WTC11 (cell line): ENCODE measurements at regions not wholly inside any gene's neighbourhood (a gene's known extent, or its start where the extent isn't known, plus 50 kb on each side); places are given as distances from the start of the nearest gene placed in this dataset.

Source experiments
- ATAC-seq: fragments of 200-7000 bp; cut with Tn5 transposase; 2 replicates; pipeline ENCODE4 v1.10.0; 2021; ENCODE audit warnings: mild to moderate bottlenecking, moderate library complexity
- CTCF ChIA-PET: fragments of 300-600 bp; sonication (Branson Sonifier 250); formaldehyde crosslinking; loops from one replicate; lab custom pipeline; 2021; ENCODE audit warnings: antibody characterized with exemption; lab: Charles Lee
- POLR2A ChIA-PET: fragments of 350-600 bp; sonication (Branson Sonifier 250); formaldehyde crosslinking; loops from one replicate; lab custom pipeline; 2021; ENCODE audit warnings: antibody characterized with exemption; lab: Charles Lee
- DNase-seq: peaks from one replicate; pipeline ENCODE4 v3.0.0; 2021; ENCODE audit warnings: low spot score
- H3K27ac Mint-ChIP-seq: 2 replicates; pipeline ENCODE4 v1.8.0; 2021; ENCODE audit warnings: mixed read lengths
- H3K27me3 Mint-ChIP-seq: 2 replicates; pipeline ENCODE4 v1.8.0; 2021; ENCODE audit warnings: low read depth, mild to moderate bottlenecking, moderate library complexity, mixed read lengths
- H3K36me3 Mint-ChIP-seq: 2 replicates; pipeline ENCODE4 v1.8.0; 2021; ENCODE audit warnings: mixed read lengths
- H3K4me1 Mint-ChIP-seq: 2 replicates; pipeline ENCODE4 v1.8.0; 2022; ENCODE audit warnings: mixed read lengths
- H3K4me3 Mint-ChIP-seq: 2 replicates; pipeline ENCODE4 v1.8.0; 2021; ENCODE audit warnings: mild to moderate bottlenecking, moderate library complexity, mixed read lengths
- H3K9me3 Mint-ChIP-seq: 2 replicates; pipeline ENCODE4 v1.8.0; 2021; ENCODE audit warnings: mixed read lengths
- ATF2 ChIP-seq: sonication (generic); formaldehyde crosslinking; IDR thresholded peaks from 2 replicates; pipeline ENCODE4 v1.8.1; 2022; ENCODE audit warnings: low read depth, missing genetic modification reagents, borderline replicate concordance
- CBFB ChIP-seq: sonication (generic); formaldehyde crosslinking; IDR thresholded peaks from 2 replicates; pipeline ENCODE4 v1.8.1; 2022; ENCODE audit warnings: mild to moderate bottlenecking, low read depth, missing genetic modification reagents
- CDX4 ChIP-seq: fragments of 250-450 bp; sonication (Bioruptor Pico); IDR thresholded peaks from 2 replicates; pipeline ENCODE4 v1.9.0; 2021; ENCODE audit warnings: moderate library complexity, mild to moderate bottlenecking, inconsistent platforms, borderline replicate concordance
- CREB1 ChIP-seq: sonication (generic); formaldehyde crosslinking; IDR thresholded peaks from 2 replicates; pipeline ENCODE4 v1.8.0; 2023; ENCODE audit warnings: mild to moderate bottlenecking, missing genetic modification reagents
- CREM ChIP-seq: sonication (generic); formaldehyde crosslinking; IDR thresholded peaks from 2 replicates; pipeline ENCODE4 v1.8.1; 2022; ENCODE audit warnings: mild to moderate bottlenecking, missing genetic modification reagents, moderate library complexity
- CTCF ChIP-seq: fragments of 200-600 bp; IDR thresholded peaks from 2 replicates; pipeline ENCODE4 v1.8.0; 2022; ENCODE audit warnings: antibody characterized with exemption
- ETV6 ChIP-seq: sonication (generic); formaldehyde crosslinking; IDR thresholded peaks from 2 replicates; pipeline ENCODE4 v1.8.1; 2022; ENCODE audit warnings: mild to moderate bottlenecking, missing genetic modification reagents
- JUN ChIP-seq: sonication (generic); formaldehyde crosslinking; IDR thresholded peaks from 2 replicates; pipeline ENCODE4 v1.8.0; 2023; ENCODE audit warnings: mild to moderate bottlenecking, missing genetic modification reagents
- MLX ChIP-seq: sonication (generic); formaldehyde crosslinking; IDR thresholded peaks from 2 replicates; pipeline ENCODE4 v1.8.1; 2023; ENCODE audit warnings: mild to moderate bottlenecking, missing genetic modification reagents, moderate library complexity
- NR1H2 ChIP-seq: sonication (generic); formaldehyde crosslinking; IDR thresholded peaks from 2 replicates; pipeline ENCODE4 v1.9.0; 2021; ENCODE audit warnings: mild to moderate bottlenecking, moderate library complexity, missing genetic modification reagents
- ZNF121 ChIP-seq: sonication (generic); formaldehyde crosslinking; IDR thresholded peaks from 2 replicates; pipeline ENCODE4 v1.8.0; 2023; ENCODE audit warnings: missing genetic modification reagents
- ZNF423 ChIP-seq: fragments of 250-450 bp; sonication (Bioruptor Pico); IDR thresholded peaks from 2 replicates; pipeline ENCODE4 v2.1.2; 2022; ENCODE audit warnings: mild to moderate bottlenecking, moderate library complexity
- TF ChIP-seq, protein P1 (sequence below): fragments of 250-450 bp; sonication (Bioruptor Pico); IDR thresholded peaks from 2 replicates; pipeline ENCODE4 v1.9.0; 2021; ENCODE audit warnings: mild to moderate bottlenecking, borderline replicate concordance
- TF ChIP-seq, protein P2 (sequence below): sonication (generic); formaldehyde crosslinking; IDR thresholded peaks from 2 replicates; pipeline ENCODE4 v1.8.0; 2023; ENCODE audit warnings: mild to moderate bottlenecking, missing genetic modification reagents
- TF ChIP-seq, protein P3 (sequence below): sonication (generic); formaldehyde crosslinking; conservative IDR thresholded peaks from 2 replicates; pipeline ENCODE4 v1.8.1; 2022; ENCODE audit warnings: mild to moderate bottlenecking, missing genetic modification reagents

DNA sequence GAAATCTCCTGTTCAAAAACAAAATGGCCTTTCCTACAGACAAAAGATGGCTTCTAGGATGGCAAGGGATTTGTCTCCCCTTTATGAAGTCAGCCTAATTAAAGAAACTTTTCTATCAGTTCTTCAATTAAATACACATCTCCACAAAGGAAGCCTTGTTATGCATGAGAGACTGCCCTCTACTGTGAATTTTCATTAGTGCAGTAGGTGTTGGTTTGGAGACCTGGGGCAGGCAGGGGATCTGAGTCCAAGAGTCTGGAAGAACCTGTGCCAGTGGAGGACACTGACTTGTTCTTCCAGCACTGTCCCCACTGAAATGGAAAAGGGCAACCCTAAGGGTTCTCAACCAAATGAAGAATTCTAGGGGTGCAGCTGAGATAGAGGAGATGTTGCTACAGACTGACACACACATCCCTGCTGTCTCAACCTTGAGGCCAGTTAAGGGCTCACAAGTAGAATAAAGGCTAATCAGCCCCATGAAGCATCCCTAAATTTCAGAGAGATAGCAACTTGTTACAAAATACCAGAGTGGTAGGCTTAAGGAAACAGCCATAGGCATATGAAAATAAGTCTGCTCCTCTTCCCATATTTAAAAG lies 174.0 kb upstream of the PRICKLE2 start:
- peak; percentile 20 for DNase-seq
- CTCF ChIA-PET: interaction anchor here (0.8 to 1.4 kb wide), 4 partner anchors 13 to 369 kb away, joined by 3 to 6 read pairs (median 4); no protein-coding TSS in a partner anchor

DNA sequence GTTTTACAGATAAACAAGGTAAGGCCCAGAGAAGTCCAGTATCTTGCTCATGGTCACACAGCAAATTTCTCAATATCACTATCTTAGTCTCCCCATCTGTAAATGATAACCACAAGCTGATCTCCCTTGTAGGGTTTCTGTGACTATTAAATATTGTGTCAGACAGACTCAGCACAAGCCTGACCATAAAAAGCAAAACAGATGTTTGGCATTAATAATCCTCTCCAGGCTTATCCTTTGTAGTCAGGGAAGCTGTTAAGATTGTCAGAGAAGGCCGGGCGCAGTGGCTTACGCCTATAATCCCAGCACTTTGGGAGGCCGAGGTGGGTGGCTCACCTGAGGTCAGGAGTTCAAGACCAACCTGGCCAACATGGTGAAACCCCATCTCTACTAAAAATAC lies 173.2 kb upstream of the PRICKLE2 start:
- ATAC-seq (no peak), DNase-seq (no peak)
- Mint-ChIP-seq H3K4me3 (no peak overlapping the region), H3K27me3 (no peaks in the 10 kb centered on the region), H3K27ac (no peak overlapping the region), H3K4me1 (peaks cover 12% of the 10 kb centered on the region), H3K9me3 (no peaks in the 10 kb centered on the region), H3K36me3 (no peaks in the 10 kb centered on the region)
- CTCF ChIA-PET: interaction anchor here (0.8 kb wide), 1 partner anchor 69 kb away, joined by 4 read pairs; no protein-coding TSS in a partner anchor
- POLR2A ChIA-PET: no interaction called here
- no peak for TF ChIP-seq CBFB (CRISPR knock-in tag)
- TF ChIP-seq, protein P1, sequence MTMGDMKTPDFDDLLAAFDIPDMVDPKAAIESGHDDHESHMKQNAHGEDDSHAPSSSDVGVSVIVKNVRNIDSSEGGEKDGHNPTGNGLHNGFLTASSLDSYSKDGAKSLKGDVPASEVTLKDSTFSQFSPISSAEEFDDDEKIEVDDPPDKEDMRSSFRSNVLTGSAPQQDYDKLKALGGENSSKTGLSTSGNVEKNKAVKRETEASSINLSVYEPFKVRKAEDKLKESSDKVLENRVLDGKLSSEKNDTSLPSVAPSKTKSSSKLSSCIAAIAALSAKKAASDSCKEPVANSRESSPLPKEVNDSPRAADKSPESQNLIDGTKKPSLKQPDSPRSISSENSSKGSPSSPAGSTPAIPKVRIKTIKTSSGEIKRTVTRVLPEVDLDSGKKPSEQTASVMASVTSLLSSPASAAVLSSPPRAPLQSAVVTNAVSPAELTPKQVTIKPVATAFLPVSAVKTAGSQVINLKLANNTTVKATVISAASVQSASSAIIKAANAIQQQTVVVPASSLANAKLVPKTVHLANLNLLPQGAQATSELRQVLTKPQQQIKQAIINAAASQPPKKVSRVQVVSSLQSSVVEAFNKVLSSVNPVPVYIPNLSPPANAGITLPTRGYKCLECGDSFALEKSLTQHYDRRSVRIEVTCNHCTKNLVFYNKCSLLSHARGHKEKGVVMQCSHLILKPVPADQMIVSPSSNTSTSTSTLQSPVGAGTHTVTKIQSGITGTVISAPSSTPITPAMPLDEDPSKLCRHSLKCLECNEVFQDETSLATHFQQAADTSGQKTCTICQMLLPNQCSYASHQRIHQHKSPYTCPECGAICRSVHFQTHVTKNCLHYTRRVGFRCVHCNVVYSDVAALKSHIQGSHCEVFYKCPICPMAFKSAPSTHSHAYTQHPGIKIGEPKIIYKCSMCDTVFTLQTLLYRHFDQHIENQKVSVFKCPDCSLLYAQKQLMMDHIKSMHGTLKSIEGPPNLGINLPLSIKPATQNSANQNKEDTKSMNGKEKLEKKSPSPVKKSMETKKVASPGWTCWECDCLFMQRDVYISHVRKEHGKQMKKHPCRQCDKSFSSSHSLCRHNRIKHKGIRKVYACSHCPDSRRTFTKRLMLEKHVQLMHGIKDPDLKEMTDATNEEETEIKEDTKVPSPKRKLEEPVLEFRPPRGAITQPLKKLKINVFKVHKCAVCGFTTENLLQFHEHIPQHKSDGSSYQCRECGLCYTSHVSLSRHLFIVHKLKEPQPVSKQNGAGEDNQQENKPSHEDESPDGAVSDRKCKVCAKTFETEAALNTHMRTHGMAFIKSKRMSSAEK (CRISPR knock-in tag): no peak
- TF ChIP-seq, protein P2, sequence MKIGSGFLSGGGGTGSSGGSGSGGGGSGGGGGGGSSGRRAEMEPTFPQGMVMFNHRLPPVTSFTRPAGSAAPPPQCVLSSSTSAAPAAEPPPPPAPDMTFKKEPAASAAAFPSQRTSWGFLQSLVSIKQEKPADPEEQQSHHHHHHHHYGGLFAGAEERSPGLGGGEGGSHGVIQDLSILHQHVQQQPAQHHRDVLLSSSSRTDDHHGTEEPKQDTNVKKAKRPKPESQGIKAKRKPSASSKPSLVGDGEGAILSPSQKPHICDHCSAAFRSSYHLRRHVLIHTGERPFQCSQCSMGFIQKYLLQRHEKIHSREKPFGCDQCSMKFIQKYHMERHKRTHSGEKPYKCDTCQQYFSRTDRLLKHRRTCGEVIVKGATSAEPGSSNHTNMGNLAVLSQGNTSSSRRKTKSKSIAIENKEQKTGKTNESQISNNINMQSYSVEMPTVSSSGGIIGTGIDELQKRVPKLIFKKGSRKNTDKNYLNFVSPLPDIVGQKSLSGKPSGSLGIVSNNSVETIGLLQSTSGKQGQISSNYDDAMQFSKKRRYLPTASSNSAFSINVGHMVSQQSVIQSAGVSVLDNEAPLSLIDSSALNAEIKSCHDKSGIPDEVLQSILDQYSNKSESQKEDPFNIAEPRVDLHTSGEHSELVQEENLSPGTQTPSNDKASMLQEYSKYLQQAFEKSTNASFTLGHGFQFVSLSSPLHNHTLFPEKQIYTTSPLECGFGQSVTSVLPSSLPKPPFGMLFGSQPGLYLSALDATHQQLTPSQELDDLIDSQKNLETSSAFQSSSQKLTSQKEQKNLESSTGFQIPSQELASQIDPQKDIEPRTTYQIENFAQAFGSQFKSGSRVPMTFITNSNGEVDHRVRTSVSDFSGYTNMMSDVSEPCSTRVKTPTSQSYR (CRISPR knock-in tag): no peak
- no peak for TF ChIP-seq MLX (CRISPR knock-in tag)
- TF ChIP-seq ATF2 (CRISPR knock-in tag): no peak
- no peak for TF ChIP-seq ZNF423 (CRISPR knock-in tag)
- TF ChIP-seq, protein P3, sequence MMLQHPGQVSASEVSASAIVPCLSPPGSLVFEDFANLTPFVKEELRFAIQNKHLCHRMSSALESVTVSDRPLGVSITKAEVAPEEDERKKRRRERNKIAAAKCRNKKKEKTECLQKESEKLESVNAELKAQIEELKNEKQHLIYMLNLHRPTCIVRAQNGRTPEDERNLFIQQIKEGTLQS (CRISPR knock-in tag): no peak
- TF ChIP-seq CREM: no peak
- no peak for TF ChIP-seq CREB1
- no peak for TF ChIP-seq CDX4 (CRISPR knock-in tag)
- no peak for TF ChIP-seq ZNF121 (CRISPR knock-in tag)
- TF ChIP-seq ETV6: no peak
- TF ChIP-seq NR1H2 (CRISPR knock-in tag): no peak

More for the DNA sequence above, 174.0 kb upstream of the PRICKLE2 start:
- peaks cover 12% of the 10 kb centered on the region for H3K4me1 Mint-ChIP-seq
- TF ChIP-seq CTCF (peak; percentile 31; the same call in 1 of the 2 replicates), JUN (no peak)
- ATAC-seq: peak; percentile 78
- H3K9me3 Mint-ChIP-seq: no peaks in the 10 kb centered on the region
- POLR2A ChIA-PET: no interaction called here
- H3K27me3 Mint-ChIP-seq: no peaks in the 10 kb centered on the region
- H3K36me3 Mint-ChIP-seq: no peaks in the 10 kb centered on the region
- no peak overlapping the region for H3K4me3 Mint-ChIP-seq
- no peak overlapping the region for H3K27ac Mint-ChIP-seq
